GM12878 (cell line): ENCODE measurements at regions not wholly inside any gene's neighbourhood (a gene's known extent, or its start where the extent isn't known, plus 50 kb on each side); places are given as distances from the start of the nearest gene placed in this dataset.

Experiments
- ATAC-seq: fragments of 200-7000 bp; cut with Tn5 transposase; 3 replicates; pipeline ENCODE4 v1.9.1; 2020; ENCODE audit warnings: mild to moderate bottlenecking, moderate library complexity
- BruUV-seq: library from RNA; stranded (reverse); fragments of 400-500 nt; replicated peaks from 2 replicates; lab custom pipeline; 2021; lab: Mats Ljungman, UMichigan
- CTCF ChIA-PET: fragments of 300-600 bp; sonication (Branson Sonifier 250); formaldehyde crosslinking; extraction: SDS; loops from one replicate; lab custom pipeline; 2021; ENCODE audit warnings: inconsistent platforms; lab: Yijun Ruan, JAX
- POLR2A ChIA-PET: fragments of 350-600 bp; formaldehyde crosslinking; extraction: SDS; loops from one replicate; lab custom pipeline; 2021; ENCODE audit warnings: inconsistent platforms; lab: Charles Lee
- RAD21 ChIA-PET: fragments of 300-600 bp; sonication (Branson Sonifier 250); formaldehyde crosslinking; loops from one replicate; lab custom pipeline; 2023; ENCODE audit warnings: antibody characterized with exemption; ENCODE audit not compliant: unreplicated experiment; lab: Charles Lee
- SMC1A ChIA-PET: fragments of 300-600 bp; sonication (Branson Sonifier 250); formaldehyde crosslinking; loops from one replicate; lab custom pipeline; 2023; ENCODE audit not compliant: unreplicated experiment, uncharacterized antibody; lab: Charles Lee
- DNase-seq: peaks from one replicate; pipeline ENCODE4 v3.0.0-alpha.2; 2011; ENCODE audit warnings: low read depth, low spot score
- FAIRE-seq: peaks from 3 replicates; lab custom pipeline; 2011; peaks lifted over from hg19 to GRCh38; lab: Jason Lieb, UNC
- H2AFZ ChIP-seq: 2 replicates; pipeline ENCODE4 v1.6.0; 2011; ENCODE audit warnings: low read depth, low read length, control low read depth; ENCODE audit not compliant: control insufficient read depth
- H3K27ac ChIP-seq: 2 replicates; pipeline ENCODE4 v1.5.1; 2011; ENCODE audit warnings: control low read depth; ENCODE audit not compliant: control insufficient read depth, insufficient read depth
- H3K27me3 ChIP-seq, 2 experiments: replicated peaks in 1 of 2; 2 replicates each; pipeline versions ENCODE4 v1.6.0 to v1.6.1; 2011; ENCODE audit warnings: low read length in 1 of 2; ENCODE audit not compliant: control insufficient read depth in 2 of 2, insufficient read depth in 2 of 2
- H3K36me3 ChIP-seq, 2 experiments: 2 replicates each; pipeline ENCODE4 v1.5.1; 2011; ENCODE audit warnings: low read length in 1 of 2; ENCODE audit not compliant: control insufficient read depth in 2 of 2, insufficient read depth in 2 of 2
- H3K4me1 ChIP-seq: 2 replicates; pipeline ENCODE4 v1.6.1; 2011; ENCODE audit warnings: mild to moderate bottlenecking, low read length, moderate library complexity, mixed read lengths; ENCODE audit not compliant: control insufficient read depth, insufficient read depth
- H3K4me2 ChIP-seq: 2 replicates; pipeline ENCODE4 v1.6.0; 2011; ENCODE audit warnings: control low read depth; ENCODE audit not compliant: control insufficient read depth, insufficient read depth
- H3K4me3 ChIP-seq: fragments of 200-600 bp; sonication (generic); 2 replicates; pipeline ENCODE4 v1.5.1; 2016
- H3K79me2 ChIP-seq: 2 replicates; pipeline ENCODE4 v1.6.0; 2011; ENCODE audit warnings: low read length; ENCODE audit not compliant: control insufficient read depth, insufficient read depth
- H3K9ac ChIP-seq: 2 replicates; pipeline ENCODE4 v1.8.0; 2011; ENCODE audit warnings: low read length, control low read depth, mixed read lengths; ENCODE audit not compliant: control insufficient read depth, insufficient read depth
- H3K9me3 ChIP-seq: replicated peaks from 3 replicates; pipeline ENCODE4 v1.5.1; 2011; ENCODE audit warnings: mild to moderate bottlenecking, low read length; ENCODE audit not compliant: control insufficient read depth, insufficient read depth
- H4K20me1 ChIP-seq: 2 replicates; pipeline ENCODE4 v1.6.0; 2011; ENCODE audit not compliant: control insufficient read depth, insufficient read depth
- BCL11A ChIP-seq: IDR thresholded peaks from 2 replicates; pipeline ENCODE4 v1.6.1; 2011; ENCODE audit warnings: low read depth, low read length
- CBX5 ChIP-seq: sonication (generic); IDR thresholded peaks from 2 replicates; pipeline ENCODE4 v1.6.1; 2016; ENCODE audit warnings: low read depth, moderate library complexity, mild to moderate bottlenecking, inconsistent platforms
- CREB1 ChIP-seq: IDR thresholded peaks from 2 replicates; pipeline ENCODE4 v1.6.1; 2012; ENCODE audit warnings: low read depth, mild to moderate bottlenecking, inconsistent platforms
- CTCF ChIP-seq, 3 experiments: IDR thresholded peaks in 2 of 3; conservative IDR thresholded peaks in 1 of 3; 2 replicates each; pipeline ENCODE4 v1.5.1; 2011; ENCODE audit warnings: low read depth in 3 of 3, low read length in 3 of 3, mild to moderate bottlenecking in 3 of 3, control low read depth in 2 of 3, moderate library complexity in 2 of 3, inconsistent platforms in 1 of 3, mixed read lengths in 1 of 3; ENCODE audit not compliant: control insufficient read depth in 2 of 3, insufficient read depth in 1 of 3; ENCODE audit errors: extremely low read depth in 1 of 3
- DPF2 ChIP-seq: fragments of 450-650 bp; IDR thresholded peaks from 2 replicates; pipeline ENCODE4 v1.6.1; 2017; ENCODE audit warnings: mild to moderate bottlenecking
- E2F4 ChIP-seq: IDR thresholded peaks from 2 replicates; pipeline ENCODE4 v1.6.1; 2012; ENCODE audit warnings: low read depth, low read length, improper control_type of control experiment
- EZH2 ChIP-seq: IDR thresholded peaks from 2 replicates; pipeline ENCODE4 v1.6.1; 2012; ENCODE audit warnings: low read depth, mild to moderate bottlenecking, control low read depth, inconsistent platforms, low read length, borderline replicate concordance; ENCODE audit not compliant: control insufficient read depth
- HCFC1 ChIP-seq: fragments of 150-350 bp; IDR thresholded peaks from 2 replicates; pipeline ENCODE4 v1.6.1; 2014; ENCODE audit warnings: low read length
- NBN ChIP-seq: fragments of 450-650 bp; IDR thresholded peaks from 2 replicates; pipeline ENCODE4 v1.6.1; 2016
- NRF1 ChIP-seq: conservative IDR thresholded peaks from 2 replicates; pipeline ENCODE4 v1.6.1; 2011; ENCODE audit warnings: mild to moderate bottlenecking, low read depth, low read length, improper control_type of control experiment
- RAD21 ChIP-seq: IDR thresholded peaks from 2 replicates; pipeline ENCODE4 v1.6.1; 2011; ENCODE audit warnings: mild to moderate bottlenecking, low read depth, low read length, moderate library complexity; ENCODE audit not compliant: insufficient read depth
- RAD51 ChIP-seq: fragments of 450-650 bp; IDR thresholded peaks from 2 replicates; pipeline ENCODE4 v1.6.1; 2016; ENCODE audit warnings: moderate library complexity, mild to moderate bottlenecking, inconsistent platforms
- TBL1XR1 ChIP-seq: IDR thresholded peaks from 2 replicates; pipeline ENCODE4 v1.6.1; 2012; ENCODE audit warnings: low read depth, low read length, improper control_type of control experiment
- TCF7 ChIP-seq: IDR thresholded peaks from 2 replicates; pipeline ENCODE4 v1.6.1; 2014; ENCODE audit warnings: antibody characterized with exemption, borderline replicate concordance
- ZBTB33 ChIP-seq: fragments of 450-650 bp; IDR thresholded peaks from 2 replicates; pipeline ENCODE4 v1.6.1; 2017; ENCODE audit warnings: mild to moderate bottlenecking
- ZBTB4 ChIP-seq: fragments of 450-650 bp; formaldehyde crosslinking; IDR thresholded peaks from 2 replicates; pipeline ENCODE4 v1.4.0; 2022; ENCODE audit warnings: mild to moderate bottlenecking, moderate library complexity
- ZNF274 ChIP-seq: IDR thresholded peaks from one replicate; pipeline ENCODE4 v1.8.0; 2011; ENCODE audit not compliant: insufficient read length, insufficient read depth
- WGBS: methylation state at CpG from one replicate; pipeline ENCODE4 v1.1.6; 2016; ENCODE audit warnings: low lambda C conversion rate; ENCODE audit not compliant: insufficient replicate concordance, insufficient coverage; ENCODE audit errors: missing lambda C conversion rate; 5-methylcytosine and 5-hydroxymethylcytosine counted together
- in situ Hi-C: fragments of 300-500 bp; cut with MboI; formaldehyde crosslinking; loops from 9 replicates; pipeline ENCODE4 v1.14.3; 2018; ENCODE audit warnings: mixed read lengths
- intact Hi-C: fragments of 100-400 bp; cut with micrococcal nuclease; formaldehyde crosslinking; loops from one replicate; pipeline ENCODE4 v1.14.2; 2022; ENCODE audit not compliant: unreplicated experiment

GRCh38 chr2:66324909-66325528 lies 109.9 kb upstream of the MEIS1 start (continued):
- TF ChIP-seq ZBTB33 (no peak), CREB1 (no peak)

GRCh38 chr2:66324356-66324755 lies 110.6 kb upstream of the MEIS1 start:
- 44% methylated on average over 6 of the region's 6 CpGs for WGBS
- H3K36me3 ChIP-seq = no peaks in the 10 kb centered on the region

More at GRCh38 chr2:66324356-66324755, 110.6 kb upstream of the MEIS1 start:
- H3K9me3 ChIP-seq = no peaks in the 10 kb centered on the region
- no peaks in the 10 kb centered on the region for H4K20me1 ChIP-seq
- no peak for TF ChIP-seq HCFC1
- TF ChIP-seq ZBTB4 (CRISPR knock-in tag) = no peak
- TF ChIP-seq DPF2 = no peak
- no peak for TF ChIP-seq TBL1XR1
- no peak for TF ChIP-seq CTCF (IDR thresholded peaks at IDR 0.05 in 2 of 3, conservative IDR thresholded peaks at IDR 0.05 in 1 of 3; ENCODE audit: control insufficient read depth in 2 of 3, extremely low read depth in 1 of 3, insufficient read depth in 1 of 3, low read depth in 3 of 3, low read length in 3 of 3)
- TF ChIP-seq CBX5 = no peak
- no peak for TF ChIP-seq RAD51
- no peak for TF ChIP-seq ZNF274
- no peak for TF ChIP-seq BCL11A
- TF ChIP-seq E2F4 = no peak
- no peak for TF ChIP-seq NBN
- TF ChIP-seq NRF1 = no peak
- TF ChIP-seq RAD21 = no peak
- no peak for TF ChIP-seq TCF7
- no peak for TF ChIP-seq EZH2
- BruUV-seq = no TSS peak
- H3K4me1 ChIP-seq = no peaks in the 10 kb centered on the region
- SMC1A ChIA-PET = no interaction called here
- no peaks in the 10 kb centered on the region for H3K27me3 ChIP-seq
- CTCF ChIA-PET = no interaction called here
- POLR2A ChIA-PET = no interaction called here
- RAD21 ChIA-PET = no interaction called here
- DNase-seq (no peak), FAIRE-seq (no peak), ATAC-seq (no peak)
- in situ Hi-C loops (no loop called here), intact Hi-C loops (no loop called here)
- no peak overlapping the region for H3K9ac ChIP-seq
- no peak overlapping the region for H2AFZ ChIP-seq
- H3K4me2 ChIP-seq = no peak overlapping the region
- no peaks in the 10 kb centered on the region for H3K79me2 ChIP-seq
- H3K4me3 ChIP-seq = no peak overlapping the region
- H3K27ac ChIP-seq = no peak overlapping the region
